Stomach (tissue), 8 donors: ENCODE measurements at regions not wholly inside any gene's neighbourhood (a gene's known extent, or its start where the extent isn't known, plus 50 kb on each side); places are given as distances from the start of the nearest gene placed in this dataset.

Experiments used
- DNase-seq, 2 donors: peaks; one replicate each; pipeline versions ENCODE4 v3.0.0 to v3.0.0-alpha.2; 2013 to 2019
- H3K27ac ChIP-seq, 5 donors: fragments of 200-600 bp in 4 of 5; sonication (generic) in 4 of 5; one replicate each; pipeline ENCODE4 v1.5.1; 2013 to 2019; ENCODE audit warnings: mild to moderate bottlenecking in 1 of 5, moderate library complexity in 1 of 5
- H3K27me3 ChIP-seq, 3 donors: fragments of 200-600 bp; sonication (generic); one replicate each; pipeline ENCODE4 v1.5.1; 2017 to 2019; ENCODE audit warnings: mixed run types in 1 of 3
- H3K36me3 ChIP-seq, 4 donors: fragments of 200-600 bp; sonication (generic); 1 replicate in 3 of 4; 2 replicates in 1 of 4; pipeline ENCODE4 v1.5.1; 2016 to 2019
- H3K4me1 ChIP-seq, 4 donors: fragments of 200-600 bp; sonication (generic); one replicate each; pipeline ENCODE4 v1.5.1; 2016 to 2019
- H3K4me3 ChIP-seq, 4 donors: fragments of 200-600 bp; sonication (generic) in 3 of 4; one replicate each; pipeline ENCODE4 v1.5.1; 2016 to 2019; ENCODE audit warnings: mild to moderate bottlenecking in 1 of 4
- H3K9me3 ChIP-seq, 4 donors: fragments of 200-600 bp; sonication (generic); one replicate each; pipeline ENCODE4 v1.5.1; 2016 to 2019
- CTCF ChIP-seq, 7 experiments: fragments of 450-650 bp in 4 of 7; fragments of 200-600 bp in 3 of 7; sonication (generic) in 3 of 7; IDR thresholded peaks; one replicate each; pipeline ENCODE4 v1.5.1; 2016 to 2019; ENCODE audit warnings: antibody characterized with exemption in 7 of 7, control low read depth in 2 of 7, mild to moderate bottlenecking in 1 of 7
- EP300 ChIP-seq: sonication (generic); formaldehyde crosslinking; IDR thresholded peaks from one replicate; pipeline ENCODE4 v1.6.1; 2017; ENCODE audit warnings: antibody characterized with exemption
- POLR2A ChIP-seq, 4 donors: fragments of 450-650 bp; IDR thresholded peaks; one replicate each; pipeline ENCODE4 v1.6.1; 2016; ENCODE audit warnings: antibody characterized with exemption in 4 of 4, control low read depth in 2 of 4, mild to moderate bottlenecking in 1 of 4, moderate library complexity in 1 of 4
- POLR2AphosphoS5 ChIP-seq, 3 donors: sonication (generic); formaldehyde crosslinking; IDR thresholded peaks; one replicate each; pipeline ENCODE4 v1.6.1; 2016; ENCODE audit warnings: antibody characterized with exemption in 3 of 3
- WGBS, 5 donors: extraction: QIAGEN DNeasy Blood & Tissue Kit in 3 of 5; methylation state at CpG; one replicate each; pipeline versions ENCODE4 v1.1.5 to v1.1.7; 2013 to 2018; 5-methylcytosine and 5-hydroxymethylcytosine counted together
- intact Hi-C: fragments of 100-400 bp; cut with DNase I; formaldehyde crosslinking; loops from one replicate; pipeline ENCODE4 v1.15.1; 2023; ENCODE audit warnings: low total_unique reads
- donor health status: healthy with polysubstance abuse.
- donor health status: Bipolar disorder and iron deficiency.
- donor health status: healthy.

- peak in 1 of 2 donors; percentile 77 for DNase-seq
- WGBS, 5 donors = 1 to 9% (median 7%) methylated on average over 3 of the region's 3 CpGs
- Histone ChIP-seq H3K36me3 (no peaks in the 10 kb centered on the region), H3K4me3 (no peak overlapping the region), H3K9me3 (no peaks in the 10 kb centered on the region), H3K27ac (no peak overlapping the region), H3K4me1 (peaks cover 0 to 13% (median 6%) of the 10 kb centered on the region in 4 donors), H3K27me3 (peaks cover 0 to 54% (median 36%) of the 10 kb centered on the region in 3 donors)
- TF ChIP-seq CTCF (IDR thresholded peaks at IDR 0.05) (peak in 2 of 7 experiments; percentile 30 to 39), EP300 (no peak)
- intact Hi-C loops = loop anchor here (5.0 to 10.0 kb wide), 2 partner anchors 251 to 462 kb away; no protein-coding TSS in a partner anchor
These were observed 171.5 kb upstream of the SP4 start for GRCh38 chr7:21256310-21256877.

- DNase-seq = no peak
- Histone ChIP-seq H3K9me3 (no peaks in the 10 kb centered on the region), H3K4me3 (no peak overlapping the region), H3K36me3 (no peaks in the 10 kb centered on the region), H3K4me1 (no peaks in the 10 kb centered on the region), H3K27me3 (peaks cover 0 to 11% (median 3%) of the 10 kb centered on the region in 3 donors), H3K27ac (no peak overlapping the region)
- no peak for TF ChIP-seq POLR2A (IDR thresholded peaks at IDR 0.05)
- no peak for TF ChIP-seq CTCF (IDR thresholded peaks at IDR 0.05)
- TF ChIP-seq EP300 = no peak
- no peak for TF ChIP-seq POLR2AphosphoS5 (IDR thresholded peaks at IDR 0.05)
- intact Hi-C loops = no loop called here
- 47 to 77% (median 61%) methylated on average over 1 of the region's 1 CpG for WGBS, 5 donors
These were observed 166.9 kb upstream of the SP4 start for GRCh38 chr7:21260939-21261338.

- DNase-seq = peak; percentile 33 to 69
- intact Hi-C loops = no loop called here
- Histone ChIP-seq H3K27ac (no peak overlapping the region), H3K9me3 (no peaks in the 10 kb centered on the region), H3K36me3 (no peaks in the 10 kb centered on the region), H3K4me3 (no peak overlapping the region), H3K27me3 (peaks cover 0 to 8% (median 3%) of the 10 kb centered on the region in 3 donors), H3K4me1 (no peaks in the 10 kb centered on the region)
- WGBS, 5 donors = 19 to 39% (median 24%) methylated on average over 9 of the region's 9 CpGs
- TF ChIP-seq CTCF (IDR thresholded peaks at IDR 0.05) = peak in 4 of 7 experiments; percentile 21 to 42 (median 35)
- TF ChIP-seq POLR2AphosphoS5 (IDR thresholded peaks at IDR 0.05) = no peak
These were observed 166.0 kb upstream of the SP4 start for GRCh38 chr7:21261627-21262594.

- TF ChIP-seq POLR2AphosphoS5 (IDR thresholded peaks at IDR 0.05) = no peak
- no peak for TF ChIP-seq POLR2A (IDR thresholded peaks at IDR 0.05)
- TF ChIP-seq CTCF (IDR thresholded peaks at IDR 0.05) = no peak
- TF ChIP-seq EP300 = no peak
- intact Hi-C loops = no loop called here
These were observed 158.9 kb upstream of the SP4 start for GRCh38 chr7:21269021-21269420.

More at GRCh38 chr7:21269021-21269420, 158.9 kb upstream of the SP4 start:
- Histone ChIP-seq H3K36me3 (no peaks in the 10 kb centered on the region), H3K4me1 (no peaks in the 10 kb centered on the region), H3K27me3 (no peaks in the 10 kb centered on the region), H3K4me3 (no peak overlapping the region), H3K27ac (no peak overlapping the region), H3K9me3 (no peaks in the 10 kb centered on the region)
- WGBS, 5 donors = 69 to 80% (median 71%) methylated on average over 4 of the region's 4 CpGs
- DNase-seq = no peak
